Activated CD4-positive, alpha-beta T cell treated with anti-CD3 and anti-CD28 coated beads, Interleukin-2, amount 10 ng/mL, durations not matched to agents 24 days and 14 days (primary cell): ENCODE measurements at regions not wholly inside any gene's neighbourhood (a gene's known extent, or its start where the extent isn't known, plus 50 kb on each side); places are given as distances from the start of the nearest gene placed in this dataset.

Source experiments
- DNase-seq: peaks from one replicate; pipeline ENCODE4 v3.0.0; 2022
- H3K27ac Mint-ChIP-seq: one replicate; pipeline ENCODE4 v1.8.0; 2022; ENCODE audit warnings: mild to moderate bottlenecking, mixed read lengths
- H3K27me3 Mint-ChIP-seq: one replicate; pipeline ENCODE4 v1.8.0; 2022; ENCODE audit warnings: mixed read lengths
- H3K36me3 Mint-ChIP-seq: one replicate; pipeline ENCODE4 v1.8.0; 2022; ENCODE audit warnings: low read depth, mild to moderate bottlenecking, mixed read lengths
- H3K4me1 Mint-ChIP-seq: one replicate; pipeline ENCODE4 v1.8.0; 2021; ENCODE audit warnings: mixed read lengths
- H3K4me3 Mint-ChIP-seq: one replicate; pipeline ENCODE4 v1.8.0; 2022; ENCODE audit warnings: mild to moderate bottlenecking, moderate library complexity, mixed read lengths
- H3K9me3 Mint-ChIP-seq: one replicate; pipeline ENCODE4 v1.8.0; 2021; ENCODE audit warnings: mixed read lengths
- intact Hi-C: fragments of 100-400 bp; cut with micrococcal nuclease; formaldehyde crosslinking; loops from one replicate; pipeline ENCODE4 v1.15.1; 2023

DNA sequence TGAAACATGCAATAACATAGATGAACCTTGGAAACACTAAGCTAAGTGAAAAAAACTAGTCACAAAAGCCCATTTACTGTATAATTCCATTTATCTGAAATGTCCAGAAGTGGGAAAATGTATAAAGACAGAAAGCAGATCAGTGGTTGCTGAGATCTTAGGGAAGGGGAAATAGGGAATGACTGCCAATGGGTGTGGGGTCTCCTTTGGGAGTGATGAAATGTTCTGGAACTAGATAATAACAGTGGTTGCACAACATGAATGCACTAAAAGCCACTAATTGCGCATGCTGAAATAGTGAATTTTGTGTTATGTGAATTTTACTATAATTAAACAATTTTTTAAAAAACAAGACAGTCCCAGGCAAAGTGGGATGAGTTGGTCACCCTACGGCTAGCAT is 472.8 kb downstream of the CCDC171 start:
- no peak for DNase-seq
- H3K9me3 Mint-ChIP-seq, result no peaks in the 10 kb centered on the region
- peaks cover 5% of the 10 kb centered on the region for H3K4me1 Mint-ChIP-seq
- H3K27ac Mint-ChIP-seq, result no peak overlapping the region
- H3K4me3 Mint-ChIP-seq, result no peak overlapping the region
- no peaks in the 10 kb centered on the region for H3K36me3 Mint-ChIP-seq
- H3K27me3 Mint-ChIP-seq, result peaks cover 2% of the 10 kb centered on the region
- intact Hi-C loops, result no loop called here

DNA sequence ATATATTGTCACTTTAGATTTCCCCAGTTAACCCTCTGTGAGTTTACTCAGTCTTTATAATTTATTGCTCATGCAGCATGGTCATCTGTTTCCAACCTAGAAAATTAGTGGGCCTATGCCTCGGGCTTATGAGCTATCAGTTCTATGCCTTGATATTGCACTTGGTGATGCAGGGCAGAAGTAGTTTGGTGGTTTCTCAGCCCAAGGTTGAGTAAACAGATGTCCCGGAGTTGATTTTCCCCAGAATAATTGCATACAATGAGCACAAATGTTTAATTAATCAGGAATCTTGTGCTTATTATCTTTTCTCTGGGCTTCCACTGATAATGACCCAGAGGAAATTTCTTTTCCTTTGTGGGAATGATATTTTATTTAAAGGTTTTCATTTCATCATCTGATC is 474.0 kb downstream of the CCDC171 start:
- no peak for DNase-seq
- H3K27me3 Mint-ChIP-seq, result peaks cover 2% of the 10 kb centered on the region
- H3K4me1 Mint-ChIP-seq, result peaks cover 7% of the 10 kb centered on the region
- intact Hi-C loops, result no loop called here
- no peak overlapping the region for H3K4me3 Mint-ChIP-seq
- H3K36me3 Mint-ChIP-seq, result no peaks in the 10 kb centered on the region
- no peak overlapping the region for H3K27ac Mint-ChIP-seq
- no peaks in the 10 kb centered on the region for H3K9me3 Mint-ChIP-seq

DNA sequence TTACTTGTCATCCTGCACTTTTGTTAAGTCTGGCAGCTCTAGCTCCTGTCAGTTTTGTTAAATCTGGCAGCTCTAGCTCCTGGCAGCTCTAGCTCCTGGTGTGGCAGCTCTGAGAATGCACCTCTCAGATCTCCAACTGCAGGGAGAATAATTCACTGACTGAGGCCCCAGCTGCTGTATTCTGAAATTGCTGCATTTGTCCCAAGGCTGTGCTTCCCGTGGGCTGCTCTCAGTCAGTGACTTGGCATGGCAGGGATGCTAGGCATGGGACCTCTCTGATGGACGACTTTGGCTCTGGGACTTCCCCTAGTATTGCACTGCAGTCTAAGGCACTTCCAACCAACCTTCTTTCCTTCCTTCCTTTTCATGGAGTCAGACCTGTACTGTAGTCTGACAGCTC is 475.7 kb downstream of the CCDC171 start:
- peaks cover 2% of the 10 kb centered on the region for H3K27me3 Mint-ChIP-seq
- intact Hi-C loops, result no loop called here
- no peaks in the 10 kb centered on the region for H3K36me3 Mint-ChIP-seq
- no peak overlapping the region for H3K27ac Mint-ChIP-seq
- H3K4me1 Mint-ChIP-seq, result peaks cover 7% of the 10 kb centered on the region
- no peak overlapping the region for H3K4me3 Mint-ChIP-seq
- no peak for DNase-seq
- H3K9me3 Mint-ChIP-seq, result no peaks in the 10 kb centered on the region

DNA sequence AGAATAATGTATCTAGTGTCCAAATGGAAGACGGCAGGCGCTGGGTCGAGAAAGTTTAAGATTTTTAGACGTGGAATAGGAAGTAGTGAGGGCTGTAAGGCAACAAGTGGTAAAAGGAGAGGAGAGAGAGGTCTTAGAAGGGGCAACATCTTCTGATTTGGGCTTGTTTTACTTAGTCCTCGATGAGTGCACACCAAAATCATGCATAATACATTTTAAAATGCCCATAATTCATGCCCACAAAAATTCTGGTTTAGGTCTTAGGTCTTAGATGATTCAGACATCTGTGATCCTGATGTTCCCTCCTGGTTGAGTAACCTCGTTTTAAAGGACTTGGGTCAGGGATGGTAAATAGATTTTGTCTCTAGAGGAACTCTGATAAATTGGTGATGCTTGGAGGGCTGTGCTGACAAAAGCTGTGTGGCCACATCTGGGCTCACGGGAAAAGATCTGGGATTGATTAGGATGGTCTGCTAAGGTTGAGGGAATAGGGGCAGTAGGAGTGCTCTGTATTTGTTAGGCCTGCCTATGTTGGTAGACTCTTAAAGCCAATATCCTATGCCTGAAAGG is 476.3 kb downstream of the CCDC171 start:
- no peak for DNase-seq
- H3K9me3 Mint-ChIP-seq, result no peaks in the 10 kb centered on the region
- peaks cover 2% of the 10 kb centered on the region for H3K27me3 Mint-ChIP-seq
- H3K4me3 Mint-ChIP-seq, result no peak overlapping the region
- H3K4me1 Mint-ChIP-seq, result peaks cover 7% of the 10 kb centered on the region
- H3K36me3 Mint-ChIP-seq, result no peaks in the 10 kb centered on the region
- intact Hi-C loops, result no loop called here
- no peak overlapping the region for H3K27ac Mint-ChIP-seq

DNA sequence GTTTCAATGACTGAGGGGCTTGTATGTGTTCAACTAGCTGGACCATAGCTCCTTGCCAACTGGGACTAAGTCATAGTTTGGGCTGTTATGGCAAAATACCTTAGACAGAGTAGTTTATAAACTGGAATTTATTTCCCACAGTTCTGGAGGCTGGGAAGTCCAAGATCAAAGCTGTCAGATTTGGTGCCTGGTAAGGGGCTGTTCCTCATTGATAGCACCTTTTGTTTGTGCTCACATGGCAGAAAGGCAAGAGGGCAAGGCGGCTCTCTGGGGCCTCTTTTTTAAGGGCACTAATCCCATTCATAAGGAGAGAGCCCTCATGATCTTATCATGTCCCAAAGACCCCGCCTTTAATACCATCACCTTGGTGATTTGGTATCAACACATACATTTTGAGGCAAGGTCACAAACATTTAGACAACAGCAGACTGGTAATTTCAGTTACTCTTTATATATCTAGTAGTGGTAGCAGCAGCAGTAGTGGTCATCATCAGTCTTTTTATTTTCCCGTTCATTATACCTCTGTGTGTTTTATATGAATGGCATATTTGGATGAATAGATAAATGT is 477.0 kb downstream of the CCDC171 start:
- peaks cover 7% of the 10 kb centered on the region for H3K4me1 Mint-ChIP-seq
- H3K27me3 Mint-ChIP-seq, result peaks cover 2% of the 10 kb centered on the region
- no peaks in the 10 kb centered on the region for H3K36me3 Mint-ChIP-seq
- no peaks in the 10 kb centered on the region for H3K9me3 Mint-ChIP-seq
- H3K27ac Mint-ChIP-seq, result no peak overlapping the region
- no peak for DNase-seq
- H3K4me3 Mint-ChIP-seq, result no peak overlapping the region
- intact Hi-C loops, result loop anchor here (10.0 kb wide), 1 partner anchor 95 kb away; no protein-coding TSS in a partner anchor

DNA sequence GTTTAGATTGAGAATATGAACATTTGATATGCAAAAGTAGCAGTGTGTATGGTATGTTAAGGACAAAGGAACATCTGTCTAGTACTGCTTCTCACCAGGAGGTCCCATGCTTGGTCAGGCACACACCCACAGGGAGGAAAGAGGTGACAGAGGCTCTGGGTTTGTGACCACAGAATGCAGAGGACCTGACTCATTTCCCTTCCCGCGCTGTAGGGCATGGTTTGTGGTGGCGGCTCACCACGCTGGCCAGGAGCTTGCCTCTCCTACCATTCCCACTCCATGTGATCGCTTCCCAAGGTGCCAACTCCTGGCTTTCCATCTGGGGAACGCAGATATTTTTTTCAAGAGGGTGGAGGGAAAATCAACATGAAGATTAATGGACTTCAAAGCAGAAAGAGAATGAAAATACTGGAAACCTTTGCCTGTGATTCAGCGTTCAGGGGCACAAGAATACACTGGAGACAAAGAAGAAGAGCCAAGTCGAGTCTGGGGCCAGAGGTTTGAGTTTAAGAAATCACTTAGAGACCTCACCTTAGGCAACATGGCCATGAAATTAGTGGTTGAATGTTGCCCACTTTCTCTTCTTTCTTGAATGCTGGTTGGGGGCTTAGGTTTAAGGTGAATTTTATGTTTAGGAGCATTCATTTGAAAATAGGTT is 477.8 kb downstream of the CCDC171 start:
- peaks cover 2% of the 10 kb centered on the region for H3K27me3 Mint-ChIP-seq
- H3K4me1 Mint-ChIP-seq, result peaks cover 7% of the 10 kb centered on the region
- peak; percentile 67 for DNase-seq
- H3K36me3 Mint-ChIP-seq, result no peaks in the 10 kb centered on the region
- no peak overlapping the region for H3K4me3 Mint-ChIP-seq
- peak overlapping the region; percentile 0 for H3K27ac Mint-ChIP-seq
- intact Hi-C loops, result loop anchor here (10.0 kb wide), 1 partner anchor 94 kb away; no protein-coding TSS in a partner anchor
- no peaks in the 10 kb centered on the region for H3K9me3 Mint-ChIP-seq

DNA sequence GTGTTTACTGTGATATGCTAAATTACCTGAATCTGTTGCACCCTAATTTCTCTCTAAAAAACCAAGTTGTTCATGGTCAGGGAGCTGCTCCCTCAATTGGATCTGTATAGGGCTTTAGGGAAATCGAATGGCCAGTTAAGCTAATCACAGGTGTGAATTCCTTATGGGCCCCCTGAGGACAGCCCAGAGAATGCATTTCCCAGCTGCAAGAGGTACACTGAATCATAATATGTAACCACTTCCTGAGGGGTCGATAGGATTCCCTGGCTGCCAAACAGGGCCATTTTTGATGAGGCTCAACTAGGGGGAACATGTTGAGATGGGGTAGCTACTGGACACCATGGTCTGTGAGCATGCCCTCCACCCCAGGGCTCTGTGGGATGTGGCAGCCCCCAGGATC is 478.6 kb downstream of the CCDC171 start:
- Mint-ChIP-seq H3K27me3 (peaks cover 2% of the 10 kb centered on the region), H3K36me3 (no peaks in the 10 kb centered on the region), H3K27ac (no peak overlapping the region), H3K4me3 (no peak overlapping the region), H3K4me1 (peaks cover 7% of the 10 kb centered on the region), H3K9me3 (no peaks in the 10 kb centered on the region)
- intact Hi-C loops, result loop anchor here (10.0 kb wide), 1 partner anchor 93 kb away; no protein-coding TSS in a partner anchor
- DNase-seq, result no peak

DNA sequence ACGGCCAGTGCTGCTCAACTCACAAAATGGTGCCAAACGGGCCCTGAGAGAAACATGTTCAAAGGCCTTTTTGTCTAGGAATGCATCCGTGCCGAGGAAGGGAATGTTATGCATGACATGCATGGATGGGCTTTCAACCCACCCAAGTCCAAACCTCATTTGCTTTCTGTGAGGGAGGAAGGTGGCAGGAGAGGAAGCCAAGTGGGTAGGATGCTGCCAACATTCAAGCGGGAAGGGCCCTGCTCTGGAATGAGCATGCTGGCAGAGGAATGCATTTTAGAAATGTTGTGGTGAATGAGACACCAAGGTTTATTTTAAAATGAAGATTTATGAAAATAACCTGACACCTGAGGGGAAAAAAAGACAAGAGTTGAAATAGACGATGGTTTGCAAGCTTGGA is 479.1 kb downstream of the CCDC171 start:
- H3K4me1 Mint-ChIP-seq, result peaks cover 7% of the 10 kb centered on the region

DNA sequence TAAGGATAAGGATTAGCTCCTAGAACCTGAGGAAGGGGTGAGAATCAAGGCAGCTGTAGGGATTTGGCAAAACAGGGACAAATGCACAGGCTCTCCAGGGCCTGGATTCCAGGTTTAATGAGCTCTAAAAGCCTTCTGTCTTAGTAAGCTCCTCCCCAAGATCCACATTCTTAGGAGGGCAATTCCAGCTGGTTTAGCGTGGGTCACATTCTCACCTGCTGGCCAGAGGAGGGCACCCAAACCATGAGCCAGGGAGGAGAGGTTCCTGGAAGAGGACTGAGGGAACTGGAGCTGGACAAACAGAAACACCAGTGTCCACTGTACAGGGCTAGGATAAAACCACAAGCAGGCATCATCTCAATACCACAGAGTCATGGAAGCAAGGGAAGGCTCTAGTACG is 480.0 kb downstream of the CCDC171 start:
- DNase-seq, result no peak
- H3K9me3 Mint-ChIP-seq, result no peaks in the 10 kb centered on the region
- no peaks in the 10 kb centered on the region for H3K36me3 Mint-ChIP-seq
- intact Hi-C loops, result loop anchor here (10.0 kb wide), 1 partner anchor 92 kb away; no protein-coding TSS in a partner anchor
- H3K4me3 Mint-ChIP-seq, result no peak overlapping the region
- no peak overlapping the region for H3K27ac Mint-ChIP-seq
- peaks cover 7% of the 10 kb centered on the region for H3K4me1 Mint-ChIP-seq
- H3K27me3 Mint-ChIP-seq, result peaks cover 2% of the 10 kb centered on the region

More for the DNA sequence above, 479.1 kb downstream of the CCDC171 start:
- Mint-ChIP-seq H3K36me3 (no peaks in the 10 kb centered on the region), H3K27me3 (peaks cover 2% of the 10 kb centered on the region), H3K27ac (no peak overlapping the region), H3K4me3 (no peak overlapping the region), H3K9me3 (no peaks in the 10 kb centered on the region)
- no peak for DNase-seq
- intact Hi-C loops, result loop anchor here (10.0 kb wide), 1 partner anchor 93 kb away; no protein-coding TSS in a partner anchor

DNA sequence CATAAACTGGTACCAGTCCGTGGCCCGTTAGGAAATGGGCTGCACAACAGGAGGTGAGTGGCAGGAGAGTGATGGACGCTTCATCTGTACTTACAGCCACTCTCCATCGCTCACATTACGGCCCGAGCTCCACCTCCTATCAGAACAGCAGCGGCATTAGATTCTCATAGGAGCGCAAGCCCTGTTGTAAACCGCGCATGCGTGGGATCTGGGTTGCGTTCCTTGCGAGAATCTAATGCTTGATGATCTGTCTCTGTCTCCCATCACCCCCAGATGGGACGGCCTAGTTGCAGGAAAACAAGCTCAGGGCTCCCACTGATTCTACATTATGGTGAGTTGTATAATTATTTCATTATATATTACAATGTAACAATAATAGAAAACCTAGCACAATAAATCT is 480.4 kb downstream of the CCDC171 start:
- no peaks in the 10 kb centered on the region for H3K36me3 Mint-ChIP-seq
- peaks cover 2% of the 10 kb centered on the region for H3K27me3 Mint-ChIP-seq
- intact Hi-C loops, result loop anchor here (10.0 kb wide), 1 partner anchor 92 kb away; no protein-coding TSS in a partner anchor
- no peak for DNase-seq
- peaks cover 7% of the 10 kb centered on the region for H3K4me1 Mint-ChIP-seq
- H3K27ac Mint-ChIP-seq, result no peak overlapping the region
- H3K4me3 Mint-ChIP-seq, result no peak overlapping the region
- H3K9me3 Mint-ChIP-seq, result no peaks in the 10 kb centered on the region

DNA sequence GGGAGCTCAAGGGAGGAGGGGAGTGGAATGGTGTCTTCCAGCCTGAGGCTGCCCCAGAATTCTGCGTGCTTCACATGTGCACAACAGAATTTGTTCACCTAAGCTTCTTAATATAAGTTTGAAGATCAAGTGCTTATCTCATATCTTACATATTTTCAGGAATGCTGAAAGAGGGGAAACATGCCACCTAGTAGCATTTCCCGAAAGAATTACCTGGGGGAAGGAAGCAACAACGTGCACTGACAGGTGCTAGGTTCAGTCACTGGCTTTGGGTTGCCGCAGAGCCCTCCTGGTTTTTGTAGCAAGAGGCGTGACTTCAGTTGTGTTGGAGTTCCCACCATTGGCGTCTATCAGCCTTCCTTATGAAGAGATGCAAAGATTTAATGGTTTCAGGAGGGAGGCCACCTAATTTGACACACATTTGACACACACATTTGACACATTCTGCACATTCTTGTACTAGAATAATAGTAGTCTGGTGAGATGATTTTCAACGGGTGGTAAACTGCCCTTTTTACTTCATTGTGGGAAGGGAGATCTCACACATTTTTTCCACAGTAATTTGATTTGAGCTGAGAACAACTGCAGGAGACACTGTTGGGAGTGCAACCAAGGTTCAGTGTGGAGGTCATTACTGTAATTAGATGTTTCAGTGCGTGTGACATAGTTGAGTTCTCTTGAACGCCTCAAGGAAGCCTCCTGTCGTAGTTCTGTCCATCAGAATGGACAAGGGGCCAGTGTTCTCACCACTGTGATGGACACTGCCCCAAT is 481.3 kb downstream of the CCDC171 start:
- Mint-ChIP-seq H3K4me1 (peaks cover 7% of the 10 kb centered on the region), H3K36me3 (no peaks in the 10 kb centered on the region), H3K9me3 (no peaks in the 10 kb centered on the region), H3K4me3 (no peak overlapping the region), H3K27ac (no peak overlapping the region), H3K27me3 (peaks cover 2% of the 10 kb centered on the region)
- intact Hi-C loops, result loop anchor here (10.0 kb wide), 1 partner anchor 91 kb away; no protein-coding TSS in a partner anchor
- no peak for DNase-seq

DNA sequence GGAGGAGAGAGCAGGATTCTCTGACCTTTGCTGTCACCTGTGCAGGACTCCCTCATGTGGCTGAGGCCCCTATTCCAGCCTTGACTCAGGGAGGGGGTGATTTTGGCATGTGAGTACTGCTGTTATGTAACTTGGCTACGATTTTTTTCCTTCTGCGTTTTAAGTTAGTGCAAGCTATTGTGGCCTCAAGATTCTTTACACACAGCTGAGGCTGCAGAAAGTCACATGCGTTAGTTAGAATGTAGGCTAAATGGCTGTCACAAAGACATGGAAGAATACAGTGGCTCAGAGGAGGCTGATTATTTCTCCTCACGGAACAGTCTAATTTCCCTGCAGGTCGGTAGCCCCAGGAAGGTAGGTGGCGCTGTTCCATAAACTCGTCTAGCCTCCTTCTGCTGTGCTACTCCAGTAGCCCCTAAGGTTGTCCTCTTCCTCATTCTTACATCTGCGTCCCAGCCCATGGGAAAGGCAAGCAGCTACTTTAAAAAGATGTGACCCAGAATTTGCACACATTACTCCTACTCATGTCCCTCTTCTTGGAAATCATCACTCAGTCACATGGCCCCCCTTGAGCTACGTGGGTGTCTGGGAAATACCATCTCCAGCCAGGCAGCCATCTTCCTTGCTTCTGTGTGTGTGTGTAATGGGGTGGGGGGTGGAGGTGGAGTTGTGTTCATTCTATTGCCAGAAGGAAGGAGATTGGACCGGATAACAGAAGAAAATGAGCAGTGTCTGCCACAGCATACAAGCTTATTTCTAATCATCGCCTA is 486.6 kb downstream of the CCDC171 start:
- Mint-ChIP-seq H3K27ac (peak overlapping the region; percentile 6), H3K9me3 (no peaks in the 10 kb centered on the region), H3K36me3 (no peaks in the 10 kb centered on the region), H3K4me1 (peaks cover 4% of the 10 kb centered on the region), H3K4me3 (no peak overlapping the region), H3K27me3 (peaks cover 3% of the 10 kb centered on the region)
- intact Hi-C loops, result loop anchor here (10.0 kb wide), 1 partner anchor 85 kb away; no protein-coding TSS in a partner anchor
- no peak for DNase-seq
